Tibial nerve (tissue), 4 donors: ENCODE measurements at regions not wholly inside any gene's neighbourhood (a gene's known extent, or its start where the extent isn't known, plus 50 kb on each side); places are given as distances from the start of the nearest gene placed in this dataset. TPM values are rescaled to one million over a fixed set of nuclear protein-coding genes. Genes with fewer than 3 reads are reported as not detected.
"Not testable (repeated sequence)": the region's sequence is repeated elsewhere in the genome, so short reads cannot be mapped to it uniquely, and the experiment has no call there.

Experiments
- DNase-seq, 2 donors: peaks; one replicate each; pipeline ENCODE4 v3.0.0-alpha.2; 2019; ENCODE audit warnings: low spot score in 2 of 2
- H3K27ac ChIP-seq, 4 donors: fragments of 200-600 bp; sonication (generic) in 3 of 4; one replicate each; pipeline ENCODE4 v1.5.1; 2017 to 2019; ENCODE audit warnings: mild to moderate bottlenecking in 1 of 4
- H3K27me3 ChIP-seq, 2 donors: fragments of 200-600 bp; sonication (generic) in 1 of 2; one replicate each; pipeline versions ENCODE4 v1.5.1 to v1.6.0; 2017 to 2019
- H3K36me3 ChIP-seq, 3 donors: fragments of 200-600 bp; sonication (generic); one replicate each; pipeline ENCODE4 v1.5.1; 2018 to 2019
- H3K4me1 ChIP-seq, 4 donors: fragments of 200-600 bp; sonication (generic) in 3 of 4; one replicate each; pipeline ENCODE4 v1.5.1; 2017 to 2019
- H3K4me3 ChIP-seq, 4 donors: fragments of 200-600 bp; sonication (generic) in 3 of 4; one replicate each; pipeline ENCODE4 v1.5.1; 2017 to 2019; ENCODE audit warnings: mild to moderate bottlenecking in 1 of 4, moderate library complexity in 1 of 4
- H3K9me3 ChIP-seq, 4 donors: fragments of 200-600 bp; sonication (generic) in 3 of 4; one replicate each; pipeline ENCODE4 v1.5.1; 2017 to 2019
- CTCF ChIP-seq, 5 experiments: fragments of 200-600 bp in 3 of 5; fragments of 450-650 bp in 2 of 5; sonication (generic) in 3 of 5; IDR thresholded peaks; one replicate each; pipeline ENCODE4 v1.5.1; 2016 to 2019; ENCODE audit warnings: antibody characterized with exemption in 5 of 5, mild to moderate bottlenecking in 3 of 5, moderate library complexity in 2 of 5
- EP300 ChIP-seq, 2 donors: sonication (generic); formaldehyde crosslinking; IDR thresholded peaks; one replicate each; pipeline ENCODE4 v1.6.1; 2017; ENCODE audit warnings: antibody characterized with exemption in 2 of 2, mild to moderate bottlenecking in 1 of 2
- POLR2A ChIP-seq, 2 donors: fragments of 450-650 bp; IDR thresholded peaks; one replicate each; pipeline ENCODE4 v1.6.1; 2017; ENCODE audit warnings: antibody characterized with exemption in 2 of 2, mild to moderate bottlenecking in 2 of 2, moderate library complexity in 2 of 2
- WGBS, 2 donors: methylation state at CpG; one replicate each; pipeline ENCODE4 v1.1.5; 2018; 5-methylcytosine and 5-hydroxymethylcytosine counted together
- small RNA-seq: library from RNA; depleted of rRNA; stranded (forward); fragments of <200 nt; gene quantifications from one replicate; pipeline ENCODE3, GENCODE V24; 2016

GRCh38 chr6:47423079-47423478 lies 54.5 kb upstream of the CD2AP start:
- TF ChIP-seq EP300 (IDR thresholded peaks at IDR 0.05) (no peak), POLR2A (IDR thresholded peaks at IDR 0.05) (no peak), CTCF (IDR thresholded peaks at IDR 0.05) (no peak)
- H3K36me3 ChIP-seq = no peaks in the 10 kb centered on the region
- H3K27me3 ChIP-seq = no peaks in the 10 kb centered on the region
- peaks cover 0 to 2% (median 0%) of the 10 kb centered on the region in 4 donors for H3K9me3 ChIP-seq
- H3K27ac ChIP-seq = no peak overlapping the region
- no peak overlapping the region for H3K4me3 ChIP-seq
- no peak for DNase-seq
- peaks cover 0 to 8% (median 0%) of the 10 kb centered on the region in 4 donors for H3K4me1 ChIP-seq

GRCh38 chr6:47424436-47424836 lies 53.2 kb upstream of the CD2AP start:
- TF ChIP-seq EP300 (IDR thresholded peaks at IDR 0.05) (no peak), CTCF (IDR thresholded peaks at IDR 0.05) (no peak), POLR2A (IDR thresholded peaks at IDR 0.05) (no peak)
- H3K27ac ChIP-seq = no peak overlapping the region
- 71 to 82% methylated on average over 4 of the region's 4 CpGs for WGBS, 2 donors
- no peaks in the 10 kb centered on the region for H3K36me3 ChIP-seq
- no peaks in the 10 kb centered on the region for H3K27me3 ChIP-seq
- no peak overlapping the region for H3K4me3 ChIP-seq
- H3K4me1 ChIP-seq = peaks cover 0 to 8% (median 0%) of the 10 kb centered on the region in 4 donors
- peaks cover 0 to 15% (median 0%) of the 10 kb centered on the region in 4 donors for H3K9me3 ChIP-seq
- DNase-seq = no peak

GRCh38 chr6:47425724-47426123 lies 51.9 kb upstream of the CD2AP start:
- not testable (repeated sequence) for H3K36me3 ChIP-seq, DNase-seq, H3K27me3 ChIP-seq, H3K27ac ChIP-seq, H3K4me3 ChIP-seq, H3K4me1 ChIP-seq
- peaks cover 0 to 21% (median 0%) of the 10 kb centered on the region in 4 donors for H3K9me3 ChIP-seq
- 96 to 100% methylated on average over 3 of the region's 3 CpGs for WGBS, 2 donors

GRCh38 chr6:47426524-47427302 lies 50.9 kb upstream of the CD2AP start:
- no peak overlapping the region for H3K4me3 ChIP-seq
- no peak overlapping the region for H3K27ac ChIP-seq
- no peak for TF ChIP-seq POLR2A (IDR thresholded peaks at IDR 0.05)
- TF ChIP-seq EP300 (IDR thresholded peaks at IDR 0.05) = no peak
- TF ChIP-seq CTCF (IDR thresholded peaks at IDR 0.05) = no peak
- WGBS, 2 donors = 87 to 94% methylated on average over 2 of the region's 2 CpGs
- no peaks in the 10 kb centered on the region for H3K27me3 ChIP-seq
- H3K4me1 ChIP-seq = no peaks in the 10 kb centered on the region
- H3K36me3 ChIP-seq = no peaks in the 10 kb centered on the region
- no peak for DNase-seq
- H3K9me3 ChIP-seq = peaks cover 0 to 21% (median 0%) of the 10 kb centered on the region in 4 donors

- peaks cover 0 to 21% (median 0%) of the 10 kb centered on the region in 4 donors for H3K9me3 ChIP-seq
- DNase-seq = no peak
- no peaks in the 10 kb centered on the region for H3K27me3 ChIP-seq
- no peaks in the 10 kb centered on the region for H3K4me1 ChIP-seq
- H3K27ac ChIP-seq = no peak overlapping the region
- H3K4me3 ChIP-seq = no peak overlapping the region
- no peaks in the 10 kb centered on the region for H3K36me3 ChIP-seq
- TF ChIP-seq CTCF (IDR thresholded peaks at IDR 0.05) = no peak
- TF ChIP-seq EP300 (IDR thresholded peaks at IDR 0.05) = no peak
- no peak for TF ChIP-seq POLR2A (IDR thresholded peaks at IDR 0.05)
Measured at GRCh38 chr6:47427680-47428079, 49.9 kb upstream of the CD2AP start.

Small RNA genes in the stretch of these regions (small RNA-seq; reads per million reads assigned to genes)
- gene B3GNTL1P2 = not detected
